ENCODE measurements at regions not wholly inside any gene's neighbourhood (a gene's known extent, or its start where the extent isn't known, plus 50 kb on each side); places are given as distances from the start of the nearest gene placed in this dataset.

- no peak for DNase-seq (ENCODE audit: low spot score)
Measured at GRCh38 chr2:82508702-82509101, 1950.4 kb downstream of the SUCLG1 start.

DNA sequence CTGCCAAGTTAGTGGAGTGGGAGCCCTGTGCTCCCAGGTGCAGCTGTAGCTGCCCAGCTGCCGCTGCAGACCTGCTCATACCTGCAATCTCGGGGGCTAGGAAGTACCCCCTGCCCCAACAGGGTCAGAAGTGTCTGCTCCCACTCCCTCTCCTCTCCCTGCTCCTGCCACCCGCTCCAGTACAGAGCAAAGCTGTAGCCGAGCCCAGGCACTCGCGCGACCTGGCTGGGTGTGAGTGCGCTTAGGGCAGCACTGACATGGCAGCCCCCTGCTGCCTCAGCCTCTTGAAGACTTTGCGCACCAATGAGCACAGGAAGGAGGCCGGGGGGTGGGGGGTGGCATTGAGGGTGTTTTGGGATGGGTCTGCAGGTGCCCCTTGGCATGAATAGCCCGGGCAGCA lies 1951.4 kb downstream of the SUCLG1 start:
- DNase-seq (ENCODE audit: low spot score), result no peak

GRCh38 chr2:82501217-82501616 lies 1957.9 kb downstream of the SUCLG1 start:
- no peak for DNase-seq (ENCODE audit: low spot score)

- no peak for DNase-seq (ENCODE audit: low spot score)
Measured at GRCh38 chr2:82498777-82499443, 1960.2 kb downstream of the SUCLG1 start.

- no peak for DNase-seq (ENCODE audit: low spot score)
Measured at GRCh38 chr2:82494739-82495138, 1964.3 kb downstream of the SUCLG1 start.

GRCh38 chr2:82491591-82491990 lies 1967.5 kb downstream of the SUCLG1 start:
- no peak for DNase-seq (ENCODE audit: low spot score)

DNA sequence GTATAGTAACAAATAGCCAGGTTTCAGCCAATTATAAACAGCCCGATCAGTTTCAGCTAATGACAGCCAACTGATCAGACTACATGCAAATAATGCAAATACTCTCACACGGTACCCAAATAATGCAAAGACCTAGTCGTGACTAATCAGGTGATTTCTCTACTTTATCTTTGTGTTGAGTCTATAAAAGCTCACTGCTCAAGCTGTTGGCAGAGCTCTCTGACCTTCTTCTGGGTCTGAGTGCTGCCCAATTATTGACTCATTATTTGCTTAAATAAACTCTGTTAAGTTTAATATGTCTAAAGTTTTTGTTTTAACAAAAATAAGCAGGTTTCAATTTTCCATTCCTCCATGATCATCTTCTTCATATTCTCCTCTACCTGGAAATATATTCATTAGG lies 1971.7 kb downstream of the SUCLG1 start:
- DNase-seq (ENCODE audit: low spot score), result no peak

GRCh38 chr2:82485701-82486100 lies 1973.4 kb downstream of the SUCLG1 start:
- DNase-seq (ENCODE audit: low spot score), result no peak

GRCh38 chr2:82481207-82481606 lies 1977.9 kb downstream of the SUCLG1 start:
- DNase-seq (ENCODE audit: low spot score), result no peak

GRCh38 chr2:82478641-82479040 lies 1980.4 kb downstream of the SUCLG1 start:
- DNase-seq (ENCODE audit: low spot score), result no peak

DNA sequence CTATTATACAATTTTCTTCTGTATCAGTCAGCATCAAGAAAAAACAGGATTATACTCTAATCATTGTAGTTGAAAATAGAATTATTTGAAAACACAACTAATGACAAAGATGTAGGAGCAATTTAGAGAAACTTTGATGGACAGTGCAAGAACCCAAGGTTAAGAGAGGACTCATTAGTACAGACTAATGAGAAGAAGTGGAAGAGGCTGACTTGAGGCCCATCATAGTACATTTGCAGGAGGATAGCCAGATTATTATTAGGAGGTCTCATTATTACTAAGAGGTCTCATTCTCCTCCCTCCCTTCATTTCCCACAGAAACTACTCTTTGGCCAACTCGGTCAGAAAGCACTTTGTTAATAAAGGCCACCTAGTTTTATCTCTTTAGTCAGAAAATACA lies 1983.0 kb downstream of the SUCLG1 start:
- DNase-seq (ENCODE audit: low spot score), result no peak

GRCh38 chr2:82428251-82428650 lies 2030.8 kb downstream of the SUCLG1 start:
- DNase-seq (ENCODE audit: low spot score), result no peak

- no peak for DNase-seq (ENCODE audit: low spot score)
Measured at GRCh38 chr2:82412021-82412420, 2047.1 kb downstream of the SUCLG1 start.

GRCh38 chr2:82411071-82411470 lies 2048.0 kb downstream of the SUCLG1 start:
- DNase-seq (ENCODE audit: low spot score), result no peak

DNA sequence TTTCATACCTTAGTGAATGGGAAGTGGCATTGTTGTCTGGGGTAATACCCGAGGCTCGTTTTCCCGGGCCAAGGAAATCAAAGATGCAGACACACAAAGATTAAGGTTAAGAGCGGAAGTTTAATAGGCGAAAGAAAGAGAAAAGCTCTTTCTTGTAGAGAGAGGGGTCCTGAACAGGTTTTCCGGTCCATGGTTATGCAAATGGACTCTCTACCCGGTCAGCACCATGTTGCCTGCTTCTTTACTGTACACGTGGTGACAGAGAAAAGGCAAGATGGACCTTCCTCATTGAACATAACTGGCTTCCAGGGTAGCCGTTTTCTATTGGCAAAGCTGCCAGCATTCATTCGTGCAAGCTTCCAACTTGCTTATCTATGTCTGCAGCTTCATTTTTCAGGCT lies 2063.5 kb downstream of the SUCLG1 start:
- DNase-seq (ENCODE audit: low spot score), result peak; percentile 11

DNA sequence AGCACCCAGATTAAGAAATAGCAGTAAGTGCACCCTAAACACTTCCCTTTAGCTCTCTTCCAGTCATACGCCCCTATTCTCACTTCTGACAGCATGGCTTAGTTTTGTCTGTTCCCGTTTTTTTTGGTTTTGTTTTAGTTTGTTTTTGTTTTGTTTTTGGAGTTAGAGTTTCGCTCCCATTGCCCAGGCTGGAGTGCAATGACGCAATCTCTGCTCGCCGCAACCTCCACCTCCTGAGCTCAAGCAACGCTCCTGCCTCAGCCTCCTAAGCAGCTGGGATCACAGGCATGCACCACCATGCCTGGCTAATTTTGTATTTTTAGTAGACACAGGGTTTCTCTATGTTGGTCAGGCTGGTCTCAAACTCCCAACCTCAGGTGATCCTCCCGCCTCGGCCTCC lies 2067.7 kb downstream of the SUCLG1 start:
- DNase-seq (ENCODE audit: low spot score), result no peak

- DNase-seq (ENCODE audit: low spot score), result no peak
Measured at GRCh38 chr2:82355622-82356021, 2051.1 kb upstream of the LRRTM1 start.

DNA sequence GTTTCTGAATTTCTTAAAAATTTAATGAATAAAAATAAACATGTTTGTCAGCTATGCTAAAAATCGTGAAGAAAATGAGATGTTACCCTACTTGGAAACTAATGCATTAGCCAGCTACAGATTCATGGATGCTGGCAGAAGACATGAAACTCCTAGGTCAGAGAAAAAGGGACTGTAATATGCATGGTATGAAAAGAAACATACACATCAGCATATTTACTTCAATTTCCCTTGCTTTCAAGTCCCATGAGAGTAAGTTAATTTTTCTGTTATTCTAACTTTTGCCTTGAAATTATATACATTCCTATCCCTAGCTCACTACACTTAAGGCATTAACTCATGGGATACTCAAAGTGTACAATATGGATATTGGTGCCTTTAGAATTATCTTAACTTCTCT lies 2041.4 kb upstream of the LRRTM1 start:
- no peak for DNase-seq (ENCODE audit: low spot score)

DNA sequence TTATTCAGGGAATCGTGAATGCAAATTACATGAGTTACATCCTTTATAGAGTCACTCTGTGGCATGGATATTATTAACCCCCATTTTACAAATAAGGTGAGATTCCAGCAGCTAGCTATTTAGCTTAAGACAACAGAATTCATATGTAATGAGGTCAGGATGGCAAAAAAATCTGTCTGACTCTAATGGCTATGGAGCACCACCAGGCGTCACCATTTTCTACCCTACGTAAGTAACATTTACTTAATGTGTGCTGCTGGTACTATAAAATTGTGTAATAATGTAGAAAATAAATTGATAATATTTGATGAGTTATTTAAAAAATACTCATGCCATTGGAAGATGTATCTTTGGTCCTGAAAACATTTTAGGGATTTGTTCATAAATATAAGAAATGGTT lies 2040.1 kb upstream of the LRRTM1 start:
- DNase-seq (ENCODE audit: low spot score), result peak; percentile 16

DNA sequence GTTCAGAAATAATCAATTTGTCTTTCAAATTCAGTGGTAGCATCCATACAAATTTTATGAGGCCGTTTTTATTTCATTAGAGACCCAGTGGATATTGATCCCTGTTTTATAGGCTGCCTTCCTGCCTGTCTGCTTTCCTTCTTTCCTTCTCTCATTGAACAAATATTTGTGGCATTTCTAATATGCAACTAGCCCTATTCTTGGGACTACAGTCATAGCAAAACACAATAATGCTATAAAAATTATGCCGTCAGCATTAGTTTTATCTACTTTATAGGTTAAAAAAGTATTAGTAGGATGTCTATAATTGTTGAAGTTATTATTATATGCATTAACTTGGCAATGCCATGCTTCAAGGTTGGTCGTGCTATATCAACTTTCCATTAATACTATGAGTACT lies 2037.8 kb upstream of the LRRTM1 start:
- no peak for DNase-seq (ENCODE audit: low spot score)

GRCh38 chr2:82340578-82341053 lies 2036.1 kb upstream of the LRRTM1 start:
- DNase-seq (ENCODE audit: low spot score), result no peak

DNA sequence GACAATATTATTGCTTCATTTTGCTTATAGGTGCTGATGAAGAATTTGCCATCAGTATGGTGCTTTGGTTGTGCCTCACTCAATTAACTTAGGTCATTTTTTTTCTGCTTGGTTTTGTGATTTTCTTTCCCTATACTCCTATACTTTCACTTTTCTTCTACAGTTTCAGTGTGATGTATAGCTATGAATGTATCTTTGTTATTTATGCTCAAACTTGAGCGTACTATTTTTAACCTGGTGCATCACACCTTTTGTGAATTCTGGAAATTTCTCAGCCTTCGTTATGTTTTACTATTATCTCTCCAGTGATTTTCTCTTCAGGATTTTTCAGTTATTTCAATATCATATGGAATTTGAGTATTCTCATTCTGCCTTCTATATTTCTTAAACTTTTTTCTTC lies 2035.3 kb upstream of the LRRTM1 start:
- DNase-seq (ENCODE audit: low spot score), result no peak

DNA sequence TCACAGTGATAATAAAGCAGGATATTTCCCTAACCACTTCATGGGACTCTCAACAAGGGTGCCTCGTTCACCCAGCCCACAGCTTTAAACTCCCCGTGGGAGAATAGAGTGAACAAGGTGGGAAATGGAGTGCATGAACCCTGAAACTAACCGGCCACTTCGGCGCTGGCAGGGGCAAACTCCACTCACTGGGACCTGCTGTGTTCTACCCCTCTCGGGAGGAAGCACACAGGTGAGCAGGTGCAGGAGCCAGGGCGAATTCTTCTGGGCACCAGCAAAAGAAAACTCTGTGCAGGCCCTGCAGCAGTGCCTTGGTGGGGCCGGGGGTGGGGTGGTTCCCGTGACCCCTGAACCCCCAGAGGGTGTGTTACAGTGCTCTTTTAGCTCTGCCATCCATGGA lies 2029.1 kb upstream of the LRRTM1 start:
- DNase-seq (ENCODE audit: low spot score), result no peak

DNA sequence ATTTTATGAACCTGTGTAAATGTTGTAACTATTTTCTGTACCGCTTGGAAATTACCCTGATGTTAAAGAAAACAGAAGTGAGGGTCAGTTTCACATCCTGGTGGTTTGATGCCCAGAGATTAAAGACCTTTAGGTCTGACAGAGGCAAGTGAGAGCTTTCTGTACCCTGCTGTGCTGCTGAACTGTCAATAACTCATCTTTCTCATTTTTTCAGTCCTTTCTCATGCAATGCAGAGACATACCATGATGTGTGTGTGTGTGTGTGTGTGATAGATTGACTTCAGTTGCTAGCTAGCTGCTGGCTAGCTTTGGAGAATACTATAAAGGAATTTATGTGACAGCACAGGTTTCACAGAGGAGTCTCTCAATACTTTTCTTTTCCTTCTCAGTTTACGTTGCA lies 2025.6 kb upstream of the LRRTM1 start:
- no peak for DNase-seq (ENCODE audit: low spot score)
